HUES64 (cell line): ENCODE measurements at regions not wholly inside any gene's neighbourhood (a gene's known extent, or its start where the extent isn't known, plus 50 kb on each side); places are given as distances from the start of the nearest gene placed in this dataset.

Source experiments
- H3K27ac ChIP-seq: 2 replicates; pipeline ENCODE4 v1.7.0; 2013; ENCODE audit warnings: low read depth, low read length, inconsistent platforms
- H3K27me3 ChIP-seq: 2 replicates; pipeline ENCODE4 v1.6.1; 2013; ENCODE audit warnings: mild to moderate bottlenecking, low read length; ENCODE audit not compliant: insufficient read depth
- H3K36me3 ChIP-seq: 2 replicates; pipeline ENCODE4 v1.6.1; 2013; ENCODE audit warnings: mild to moderate bottlenecking, low read length; ENCODE audit not compliant: insufficient read depth
- H3K4me1 ChIP-seq: 2 replicates; pipeline ENCODE4 v1.6.1; 2013; ENCODE audit warnings: mild to moderate bottlenecking, low read length, moderate library complexity; ENCODE audit not compliant: insufficient read depth
- H3K4me3 ChIP-seq: 2 replicates; pipeline ENCODE4 v1.5.1; 2013; ENCODE audit warnings: mild to moderate bottlenecking, low read length, moderate library complexity
- H3K9ac ChIP-seq: 2 replicates; pipeline ENCODE4 v1.6.1; 2013; ENCODE audit warnings: mild to moderate bottlenecking, low read depth, low read length
- H3K9me3 ChIP-seq: 2 replicates; pipeline ENCODE4 v1.6.1; 2013; ENCODE audit warnings: low read depth, low read length; ENCODE audit not compliant: insufficient read depth
- WGBS: fragments of 150-250, 120-280 bp; methylation state at CpG from one replicate; pipeline ENCODE4 v1.1.7; 2013; ENCODE audit warnings: missing lambda C conversion rate; 5-methylcytosine and 5-hydroxymethylcytosine counted together

- WGBS = 80% methylated on average over 12 of the region's 12 CpGs
- no peaks in the 10 kb centered on the region for H3K9me3 ChIP-seq
- H3K27me3 ChIP-seq = no peaks in the 10 kb centered on the region
- H3K4me3 ChIP-seq = no peak overlapping the region
- H3K27ac ChIP-seq = no peak overlapping the region
- H3K4me1 ChIP-seq = peaks cover 60% of the 10 kb centered on the region
- no peak overlapping the region for H3K9ac ChIP-seq
- no peaks in the 10 kb centered on the region for H3K36me3 ChIP-seq
These were observed 76.7 kb downstream of the TRIM29 start for GRCh38 chr11:120061036-120061760.

GRCh38 chr11:120060512-120060911, 77.4 kb downstream of the TRIM29 start:
- Histone ChIP-seq H3K4me3 (no peak overlapping the region), H3K4me1 (peaks cover 66% of the 10 kb centered on the region), H3K9me3 (no peaks in the 10 kb centered on the region), H3K27ac (no peak overlapping the region), H3K27me3 (no peaks in the 10 kb centered on the region), H3K9ac (no peak overlapping the region), H3K36me3 (no peaks in the 10 kb centered on the region)
- 96% methylated on average over 7 of the region's 7 CpGs for WGBS

GRCh38 chr11:120058931-120059330, 79.0 kb downstream of the TRIM29 start:
- no peaks in the 10 kb centered on the region for H3K27me3 ChIP-seq
- H3K27ac ChIP-seq = no peak overlapping the region; the same call in 1 of the 2 replicates
- no peak overlapping the region for H3K9ac ChIP-seq
- no peaks in the 10 kb centered on the region for H3K9me3 ChIP-seq
- peaks cover 71% of the 10 kb centered on the region for H3K4me1 ChIP-seq
- no peaks in the 10 kb centered on the region for H3K36me3 ChIP-seq
- WGBS = 90% methylated on average over 4 of the region's 4 CpGs
- peak overlapping the region; percentile 22; the same call in 1 of the 2 replicates for H3K4me3 ChIP-seq

GRCh38 chr11:120057595-120058581, 80.0 kb downstream of the TRIM29 start:
- Histone ChIP-seq H3K9me3 (no peaks in the 10 kb centered on the region), H3K4me1 (peaks cover 67% of the 10 kb centered on the region), H3K27me3 (no peaks in the 10 kb centered on the region), H3K27ac (peak overlapping the region; percentile 86), H3K36me3 (no peaks in the 10 kb centered on the region), H3K4me3 (peak overlapping the region; percentile 22), H3K9ac (peak overlapping the region; percentile 35; the same call in 1 of the 2 replicates)
- 23% methylated on average over 18 of the region's 18 CpGs for WGBS

DNA sequence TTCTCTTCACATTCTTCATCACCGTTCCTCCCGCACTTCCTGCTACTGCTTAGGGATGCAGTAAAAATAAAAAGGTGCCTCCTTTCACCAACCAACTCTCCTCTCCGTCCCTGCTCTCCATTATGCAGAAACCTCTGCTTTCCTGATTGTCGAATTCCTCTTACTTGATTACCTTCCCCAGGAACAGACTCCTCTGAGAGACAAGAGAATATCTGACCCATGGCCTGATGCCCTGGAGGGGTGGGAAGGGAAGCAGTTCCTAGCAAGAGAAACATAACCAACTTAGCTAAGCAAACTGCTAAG, 80.9 kb downstream of the TRIM29 start:
- 50% methylated on average over 4 of the region's 4 CpGs for WGBS
- Histone ChIP-seq H3K27ac (no peak overlapping the region), H3K4me1 (peaks cover 61% of the 10 kb centered on the region), H3K27me3 (no peaks in the 10 kb centered on the region), H3K36me3 (no peaks in the 10 kb centered on the region), H3K9me3 (no peaks in the 10 kb centered on the region), H3K9ac (peak overlapping the region; percentile 30; the same call in 1 of the 2 replicates), H3K4me3 (no peak overlapping the region)

- H3K9me3 ChIP-seq = no peaks in the 10 kb centered on the region
- H3K27ac ChIP-seq = no peak overlapping the region
- H3K4me1 ChIP-seq = peaks cover 56% of the 10 kb centered on the region
- H3K36me3 ChIP-seq = no peaks in the 10 kb centered on the region
- no peaks in the 10 kb centered on the region for H3K27me3 ChIP-seq
- no peak overlapping the region for H3K9ac ChIP-seq
- 94% methylated on average over 10 of the region's 10 CpGs for WGBS
- no peak overlapping the region for H3K4me3 ChIP-seq
These were observed 81.4 kb downstream of the TRIM29 start for GRCh38 chr11:120056301-120057027.

- H3K9ac ChIP-seq = no peak overlapping the region
- no peak overlapping the region for H3K4me3 ChIP-seq
- H3K27ac ChIP-seq = peak overlapping the region; percentile 65
- no peaks in the 10 kb centered on the region for H3K9me3 ChIP-seq
- no peaks in the 10 kb centered on the region for H3K27me3 ChIP-seq
- H3K36me3 ChIP-seq = no peaks in the 10 kb centered on the region
- H3K4me1 ChIP-seq = peaks cover 49% of the 10 kb centered on the region
These were observed 82.3 kb downstream of the TRIM29 start for GRCh38 chr11:120055646-120056045.

- 95% methylated on average over 4 of the region's 4 CpGs for WGBS
- H3K27ac ChIP-seq = no peak overlapping the region
- peaks cover 45% of the 10 kb centered on the region for H3K4me1 ChIP-seq
- H3K4me3 ChIP-seq = no peak overlapping the region
- no peaks in the 10 kb centered on the region for H3K36me3 ChIP-seq
- H3K27me3 ChIP-seq = no peaks in the 10 kb centered on the region
- no peak overlapping the region for H3K9ac ChIP-seq
- no peaks in the 10 kb centered on the region for H3K9me3 ChIP-seq
These were observed 83.2 kb downstream of the TRIM29 start for GRCh38 chr11:120054753-120055045.

DNA sequence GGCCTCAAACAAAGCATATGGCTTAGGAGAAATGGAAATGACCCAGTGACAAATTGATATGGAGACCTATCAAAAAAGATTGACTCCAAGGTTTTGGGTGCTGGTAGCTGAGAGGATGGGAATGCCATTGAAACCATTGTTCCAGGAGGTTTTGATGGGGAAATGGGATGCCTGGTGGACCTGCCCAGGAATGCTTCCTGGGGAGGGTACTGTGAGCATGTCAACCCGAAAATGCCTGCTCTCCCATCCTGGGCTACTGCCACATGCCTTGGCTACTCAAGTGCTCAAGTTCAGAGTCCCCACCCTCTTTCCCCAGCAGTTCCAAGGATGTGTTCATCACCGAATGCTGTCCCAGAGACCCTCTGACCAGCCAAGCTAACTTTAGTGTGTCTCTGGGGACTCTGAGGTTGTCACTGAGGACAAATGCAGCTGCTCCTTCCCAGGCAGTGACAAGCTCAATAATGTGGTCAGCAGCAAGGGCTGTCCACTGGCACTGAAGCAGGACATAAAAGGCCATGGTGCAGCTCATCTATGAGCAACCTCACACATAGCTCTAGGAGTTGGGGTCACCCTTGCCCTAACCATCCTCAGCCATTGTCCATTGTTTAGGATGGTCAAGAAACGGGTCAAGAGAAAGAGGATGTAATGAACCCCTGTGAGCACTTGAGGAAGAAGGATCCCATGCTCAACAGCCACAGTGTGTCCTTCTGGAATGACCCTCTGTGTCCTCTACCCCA, 83.7 kb downstream of the TRIM29 start:
- Histone ChIP-seq H3K4me3 (no peak overlapping the region), H3K4me1 (peaks cover 40% of the 10 kb centered on the region), H3K9me3 (no peaks in the 10 kb centered on the region), H3K36me3 (no peaks in the 10 kb centered on the region), H3K27me3 (no peaks in the 10 kb centered on the region), H3K27ac (no peak overlapping the region), H3K9ac (no peak overlapping the region)
- WGBS = 92% methylated on average over 3 of the region's 3 CpGs

GRCh38 chr11:120052196-120052775, 85.6 kb downstream of the TRIM29 start:
- peaks cover 7% of the 10 kb centered on the region; the same call in 1 of the 2 replicates for H3K9me3 ChIP-seq
- H3K27me3 ChIP-seq = no peaks in the 10 kb centered on the region
- no peak overlapping the region for H3K4me3 ChIP-seq
- H3K36me3 ChIP-seq = no peaks in the 10 kb centered on the region
- 94% methylated on average over 6 of the region's 6 CpGs for WGBS
- H3K4me1 ChIP-seq = peaks cover 21% of the 10 kb centered on the region
- no peak overlapping the region for H3K27ac ChIP-seq
- H3K9ac ChIP-seq = no peak overlapping the region
